Heart right ventricle (tissue), 16 donors: ENCODE measurements at regions not wholly inside any gene's neighbourhood (a gene's known extent, or its start where the extent isn't known, plus 50 kb on each side); places are given as distances from the start of the nearest gene placed in this dataset.

ENCODE experiments used
- ATAC-seq, 8 donors: fragments of 200-7000 bp; cut with Tn5 transposase; one replicate each; pipeline ENCODE4 v1.9.1; 2020; ENCODE audit warnings: mild to moderate bottlenecking in 8 of 8, moderate library complexity in 8 of 8, moderate number of reproducible peaks in 1 of 8
- DNase-seq, 2 donors: peaks; one replicate each; pipeline ENCODE4 v3.0.0-alpha.2; 2020
- H3K27ac ChIP-seq, 10 donors: fragments of 200-600 bp; sonication (generic) in 2 of 10; one replicate each; pipeline versions ENCODE4 v1.5.0 to v1.8.0; 2020 to 2022; ENCODE audit warnings: mild to moderate bottlenecking in 3 of 10
- H3K27me3 ChIP-seq, 7 donors: fragments of 200-600 bp; one replicate each; pipeline ENCODE4 v1.8.0; 2021 to 2022; ENCODE audit warnings: mild to moderate bottlenecking in 2 of 7
- H3K36me3 ChIP-seq, 9 donors: fragments of 200-600 bp; sonication (generic) in 1 of 9; one replicate each; pipeline versions ENCODE4 v1.5.0 to v1.8.0; 2020 to 2022; ENCODE audit warnings: mild to moderate bottlenecking in 2 of 9
- H3K4me1 ChIP-seq, 9 donors: fragments of 200-600 bp; sonication (generic) in 1 of 9; one replicate each; pipeline versions ENCODE4 v1.5.0 to v1.8.0; 2020 to 2022; ENCODE audit warnings: mild to moderate bottlenecking in 4 of 9
- H3K4me3 ChIP-seq, 10 donors: fragments of 200-600 bp; sonication (generic) in 2 of 10; one replicate each; pipeline versions ENCODE4 v1.5.0 to v1.8.0; 2020 to 2022; ENCODE audit warnings: mild to moderate bottlenecking in 7 of 10, moderate library complexity in 2 of 10
- H3K9me3 ChIP-seq, 11 donors: fragments of 200-600 bp in 10 of 11; sonication (generic) in 2 of 11; one replicate each; pipeline versions ENCODE4 v1.5.0 to v1.8.0; 2013 to 2022; ENCODE audit warnings: mild to moderate bottlenecking in 2 of 11, control low read depth in 1 of 11, moderate library complexity in 1 of 11
- CTCF ChIP-seq, 9 donors: fragments of 200-600 bp; sonication (generic) in 2 of 9; IDR thresholded peaks; one replicate each; pipeline versions ENCODE4 v1.5.0 to v1.8.0; 2021 to 2022; ENCODE audit warnings: antibody characterized with exemption in 9 of 9, mild to moderate bottlenecking in 5 of 9, moderate library complexity in 1 of 9
- WGBS, 2 donors: extraction: QIAGEN DNeasy Blood & Tissue Kit; methylation state at CpG; one replicate each; pipeline ENCODE4 v1.1.7; 2013; ENCODE audit warnings: inconsistent platforms in 1 of 2; 5-methylcytosine and 5-hydroxymethylcytosine counted together
- intact Hi-C, 10 donors: fragments of 100-400 bp; cut with DNase I; formaldehyde crosslinking; loops; one replicate each; pipeline versions ENCODE4 v1.11.1 to v1.14.2; 2022
- donor health status: Arrhythmogenic right ventricular cardiomyopathy.
- donor health status: ischemic (EF 13 %, LVEDD 7.1; RV severe dilation, severe dysfunction).
- donor health status: healthy with polysubstance abuse.
- donor health status: DM: no; HTN: yes; CAD: no.
- donor health status: DM: no; HTN: no; CAD: no.
- donor health status: ischemic (EF 25% LVEDD 6.9; RV normal size, moderate dysfunction).
- donor health status: ischemic (EF 25% LVEDD 5.7; RV mildly dilated, moderate dysfunction).
- donor health status: healthy.
- donor health status: DM: yes; HTN: yes; CAD: no.
- donor health status: Ischemic cardiomyopathy.
- donor health status: ischemic (EF 35%, LVEDD 5.7; RV mildly dilated, moderate dysfunction).
- donor health status: nonischemic (EF 11% LVEDD 7.7; RV severe dilation, severe dysfunction).
- donor health status: DM: yes; HTN: yes; CAD: no.
- donor health status: PGD.
- donor health status: ischemic (EF 29% LVEDD 5.4; RV normal size, mild dysfunction).
- donor health status: nonischemic (EF 23%, LVEDD 6.1; RV moderate dilation, normal function).

DNA sequence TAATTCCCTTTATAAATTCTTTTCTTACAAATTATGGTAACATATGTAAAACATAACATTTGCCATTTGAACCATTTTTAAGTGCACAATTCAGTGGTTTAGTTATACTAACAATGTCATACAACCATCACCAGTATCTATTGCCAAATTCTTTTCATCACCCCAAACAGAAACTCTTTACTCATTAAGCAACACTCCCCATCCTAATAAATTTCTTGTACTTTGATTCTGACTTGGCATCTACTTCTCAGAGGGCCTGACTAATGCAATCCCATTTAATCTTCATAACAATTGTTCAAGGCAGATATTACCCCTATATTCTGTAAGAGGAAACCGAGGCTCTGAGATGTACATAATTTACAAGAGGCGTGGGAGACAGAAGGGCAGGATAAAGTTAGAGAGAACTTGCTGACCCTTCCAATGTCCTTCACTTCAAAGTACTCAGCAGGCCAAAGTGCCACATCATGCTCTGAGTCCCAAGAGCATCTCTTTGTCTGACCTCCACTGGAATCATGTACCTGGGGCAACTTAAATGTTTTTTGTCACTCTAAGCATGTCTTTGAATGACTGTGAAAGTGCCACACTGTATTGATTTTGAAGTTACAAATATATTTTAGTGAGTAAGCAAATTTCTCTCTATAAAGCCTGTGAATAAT is 255.3 kb downstream of the KIF4B start:
- no peaks in the 10 kb centered on the region for H3K36me3 ChIP-seq
- 56 to 60% methylated on average over 2 of the region's 2 CpGs for WGBS, 2 donors
- ATAC-seq (no peak), DNase-seq (no peak)
- H3K9me3 ChIP-seq, result no peaks in the 10 kb centered on the region
- no peaks in the 10 kb centered on the region for H3K27me3 ChIP-seq
- TF ChIP-seq CTCF (IDR thresholded peaks at IDR 0.05), result no peak
- H3K4me3 ChIP-seq, result no peak overlapping the region
- no peak overlapping the region for H3K27ac ChIP-seq
- intact Hi-C loops, result loop anchor here in 1 of 10 donors (10.0 kb wide), 1 partner anchor 124 kb away; no protein-coding TSS in a partner anchor
- peaks cover 0 to 3% (median 0%) of the 10 kb centered on the region in 9 donors for H3K4me1 ChIP-seq

DNA sequence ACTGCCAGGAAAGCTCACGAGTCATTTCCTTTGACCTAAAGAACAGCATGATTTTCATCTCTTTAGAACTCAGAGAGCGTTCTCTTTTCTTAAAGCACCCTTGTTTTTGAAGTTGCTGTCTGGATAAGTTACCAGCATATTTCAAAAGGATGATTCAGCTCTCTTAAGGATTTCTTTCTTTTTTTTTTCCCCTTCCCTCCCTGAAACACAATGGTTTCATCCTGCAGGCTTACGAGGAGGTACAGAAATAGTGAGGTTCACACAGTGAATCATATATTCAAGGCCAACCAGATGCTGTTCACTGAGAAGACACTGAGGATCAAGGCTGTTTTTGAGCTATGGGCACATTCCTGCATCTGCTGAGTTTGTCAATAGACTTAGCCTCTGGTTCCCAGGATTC is 257.2 kb downstream of the KIF4B start:
- H3K27me3 ChIP-seq, result no peaks in the 10 kb centered on the region
- no peaks in the 10 kb centered on the region for H3K36me3 ChIP-seq
- ATAC-seq (no peak), DNase-seq (no peak)
- no peaks in the 10 kb centered on the region for H3K4me1 ChIP-seq
- H3K4me3 ChIP-seq, result no peak overlapping the region
- intact Hi-C loops, result no loop called here
- TF ChIP-seq CTCF (IDR thresholded peaks at IDR 0.05), result no peak
- no peaks in the 10 kb centered on the region for H3K9me3 ChIP-seq
- no peak overlapping the region for H3K27ac ChIP-seq
- WGBS, 2 donors, result 52 to 61% methylated on average over 3 of the region's 3 CpGs

- WGBS, 2 donors, result 40 to 44% methylated on average over 5 of the region's 5 CpGs
- no peaks in the 10 kb centered on the region for H3K4me1 ChIP-seq
- no peak overlapping the region for H3K4me3 ChIP-seq
- DNase-seq (no peak), ATAC-seq (no peak)
- intact Hi-C loops, result no loop called here
- H3K9me3 ChIP-seq, result no peaks in the 10 kb centered on the region
- H3K36me3 ChIP-seq, result no peaks in the 10 kb centered on the region
- no peak overlapping the region for H3K27ac ChIP-seq
- TF ChIP-seq CTCF (IDR thresholded peaks at IDR 0.05), result no peak
- no peaks in the 10 kb centered on the region for H3K27me3 ChIP-seq
Measured at GRCh38 chr5:155274484-155274883, 260.9 kb downstream of the KIF4B start.

- H3K36me3 ChIP-seq, result no peaks in the 10 kb centered on the region
- no peak overlapping the region for H3K27ac ChIP-seq
- intact Hi-C loops, result no loop called here
- H3K4me1 ChIP-seq, result no peaks in the 10 kb centered on the region
- H3K27me3 ChIP-seq, result no peaks in the 10 kb centered on the region
- ATAC-seq (no peak), DNase-seq (no peak)
- no peak overlapping the region for H3K4me3 ChIP-seq
- 82% methylated on average over 6 of the region's 6 CpGs for WGBS, 2 donors
- no peak for TF ChIP-seq CTCF (IDR thresholded peaks at IDR 0.05)
- no peaks in the 10 kb centered on the region for H3K9me3 ChIP-seq
Measured at GRCh38 chr5:155275222-155275621, 261.7 kb downstream of the KIF4B start.
